A673 (cell line): ENCODE measurements at regions not wholly inside any gene's neighbourhood (a gene's known extent, or its start where the extent isn't known, plus 50 kb on each side); places are given as distances from the start of the nearest gene placed in this dataset.

Source experiments
- BruUV-seq: library from RNA; stranded (reverse); fragments of 400-500 nt; replicated peaks from 2 replicates; lab custom pipeline; 2021; lab: Mats Ljungman, UMichigan
- CTCF ChIA-PET: fragments of 300-600 bp; sonication (Branson Sonifier 250); formaldehyde crosslinking; loops from one replicate; lab custom pipeline; 2022; ENCODE audit warnings: antibody characterized with exemption; lab: Charles Lee
- POLR2A ChIA-PET: fragments of 300-600 bp; sonication (Branson Sonifier 250); formaldehyde crosslinking; loops from one replicate; lab custom pipeline; 2022; ENCODE audit warnings: antibody characterized with exemption; ENCODE audit not compliant: low non-redundant PET; lab: Charles Lee
- DNase-seq: peaks from one replicate; pipeline ENCODE4 v3.0.0-alpha.2; 2015; ENCODE audit warnings: low spot score
- H3K27ac ChIP-seq: fragments of 200-600 bp; sonication (generic); 2 replicates; pipeline ENCODE4 v1.5.1; 2016; ENCODE audit warnings: mixed run types, low read depth, mild to moderate bottlenecking, mixed read lengths, antibody characterized with exemption, low read length; ENCODE audit not compliant: poor library complexity, severe bottlenecking
- H3K27me3 ChIP-seq: fragments of 200-600 bp; sonication (generic); replicated peaks from 2 replicates; pipeline ENCODE4 v1.6.1; 2017; ENCODE audit warnings: mixed run types, low read depth, mild to moderate bottlenecking, mixed read lengths, antibody characterized with exemption, low read length; ENCODE audit not compliant: insufficient read depth, poor library complexity
- H3K36me3 ChIP-seq: fragments of 200-600 bp; sonication (generic); 2 replicates; pipeline ENCODE4 v1.6.1; 2016; ENCODE audit warnings: mixed run types, mild to moderate bottlenecking, mixed read lengths, antibody characterized with exemption, low read length; ENCODE audit not compliant: insufficient read depth, poor library complexity, severe bottlenecking
- H3K4me1 ChIP-seq: fragments of 200-600 bp; sonication (generic); 2 replicates; pipeline ENCODE4 v1.6.1; 2017; ENCODE audit warnings: mixed run types, mild to moderate bottlenecking, mixed read lengths, antibody characterized with exemption, low read length; ENCODE audit not compliant: insufficient read depth, poor library complexity, severe bottlenecking
- H3K4me3 ChIP-seq: fragments of 200-600 bp; sonication (generic); 2 replicates; pipeline ENCODE4 v1.5.1; 2016; ENCODE audit warnings: low read depth, mixed run types, mild to moderate bottlenecking, mixed read lengths, low read length; ENCODE audit not compliant: poor library complexity, severe bottlenecking
- H3K9me3 ChIP-seq: fragments of 200-600 bp; sonication (generic); 2 replicates; pipeline ENCODE4 v1.6.1; 2016; ENCODE audit warnings: mixed run types, low read depth, mild to moderate bottlenecking, mixed read lengths, antibody characterized with exemption, low read length; ENCODE audit not compliant: poor library complexity, severe bottlenecking
- EZH2 ChIP-seq: fragments of 200-600 bp; sonication (generic); IDR thresholded peaks from 2 replicates; pipeline ENCODE4 v1.6.1; 2017; ENCODE audit warnings: borderline replicate concordance, low read depth, mild to moderate bottlenecking, mixed read lengths, antibody characterized with exemption, low read length; ENCODE audit not compliant: poor library complexity, severe bottlenecking
- intact Hi-C: fragments of 100-400 bp; cut with micrococcal nuclease; formaldehyde crosslinking; loops from one replicate; pipeline ENCODE4 v1.10.0; 2022; ENCODE audit not compliant: unreplicated experiment
- TF ChIP-seq, protein P1 (sequence below): fragments of 300-800, 200-600 bp; sonication (generic); conservative IDR thresholded peaks from 2 replicates; pipeline ENCODE4 v1.5.1; 2017; ENCODE audit warnings: low read depth, mild to moderate bottlenecking, antibody characterized with exemption, low read length, moderate library complexity, mixed read lengths

DNA sequence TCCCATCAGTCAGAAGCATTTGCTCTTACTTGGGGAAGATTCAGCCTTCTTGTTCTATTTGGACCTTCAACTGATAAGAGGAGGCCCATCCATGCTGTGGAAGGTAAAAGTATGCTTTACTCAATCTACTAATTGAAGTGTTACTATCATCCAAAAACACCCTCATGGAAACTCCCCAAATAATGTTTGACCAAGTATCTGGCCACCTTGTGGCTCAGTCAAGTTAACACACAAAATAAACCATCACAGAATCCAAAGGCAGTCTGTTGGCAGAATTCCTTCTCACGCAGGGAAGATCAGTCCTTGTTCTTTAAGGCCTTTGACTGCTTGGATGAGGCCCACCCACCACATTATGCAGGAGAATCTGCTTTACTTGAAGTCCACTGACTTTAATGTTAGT is 531.2 kb upstream of the SMIM21 start:
- Histone ChIP-seq H3K4me3 (no peak overlapping the region), H3K36me3 (no peaks in the 10 kb centered on the region), H3K4me1 (no peaks in the 10 kb centered on the region), H3K27me3 (no peaks in the 10 kb centered on the region), H3K27ac (no peak overlapping the region), H3K9me3 (no peaks in the 10 kb centered on the region)
- DNase-seq: no peak
- BruUV-seq: no TSS peak
- intact Hi-C loops: no loop called here
- ChIA-PET CTCF (no interaction called here), POLR2A (no interaction called here)
- TF ChIP-seq EZH2: no peak
- TF ChIP-seq, protein P1, sequence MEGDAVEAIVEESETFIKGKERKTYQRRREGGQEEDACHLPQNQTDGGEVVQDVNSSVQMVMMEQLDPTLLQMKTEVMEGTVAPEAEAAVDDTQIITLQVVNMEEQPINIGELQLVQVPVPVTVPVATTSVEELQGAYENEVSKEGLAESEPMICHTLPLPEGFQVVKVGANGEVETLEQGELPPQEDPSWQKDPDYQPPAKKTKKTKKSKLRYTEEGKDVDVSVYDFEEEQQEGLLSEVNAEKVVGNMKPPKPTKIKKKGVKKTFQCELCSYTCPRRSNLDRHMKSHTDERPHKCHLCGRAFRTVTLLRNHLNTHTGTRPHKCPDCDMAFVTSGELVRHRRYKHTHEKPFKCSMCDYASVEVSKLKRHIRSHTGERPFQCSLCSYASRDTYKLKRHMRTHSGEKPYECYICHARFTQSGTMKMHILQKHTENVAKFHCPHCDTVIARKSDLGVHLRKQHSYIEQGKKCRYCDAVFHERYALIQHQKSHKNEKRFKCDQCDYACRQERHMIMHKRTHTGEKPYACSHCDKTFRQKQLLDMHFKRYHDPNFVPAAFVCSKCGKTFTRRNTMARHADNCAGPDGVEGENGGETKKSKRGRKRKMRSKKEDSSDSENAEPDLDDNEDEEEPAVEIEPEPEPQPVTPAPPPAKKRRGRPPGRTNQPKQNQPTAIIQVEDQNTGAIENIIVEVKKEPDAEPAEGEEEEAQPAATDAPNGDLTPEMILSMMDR: no peak

DNA sequence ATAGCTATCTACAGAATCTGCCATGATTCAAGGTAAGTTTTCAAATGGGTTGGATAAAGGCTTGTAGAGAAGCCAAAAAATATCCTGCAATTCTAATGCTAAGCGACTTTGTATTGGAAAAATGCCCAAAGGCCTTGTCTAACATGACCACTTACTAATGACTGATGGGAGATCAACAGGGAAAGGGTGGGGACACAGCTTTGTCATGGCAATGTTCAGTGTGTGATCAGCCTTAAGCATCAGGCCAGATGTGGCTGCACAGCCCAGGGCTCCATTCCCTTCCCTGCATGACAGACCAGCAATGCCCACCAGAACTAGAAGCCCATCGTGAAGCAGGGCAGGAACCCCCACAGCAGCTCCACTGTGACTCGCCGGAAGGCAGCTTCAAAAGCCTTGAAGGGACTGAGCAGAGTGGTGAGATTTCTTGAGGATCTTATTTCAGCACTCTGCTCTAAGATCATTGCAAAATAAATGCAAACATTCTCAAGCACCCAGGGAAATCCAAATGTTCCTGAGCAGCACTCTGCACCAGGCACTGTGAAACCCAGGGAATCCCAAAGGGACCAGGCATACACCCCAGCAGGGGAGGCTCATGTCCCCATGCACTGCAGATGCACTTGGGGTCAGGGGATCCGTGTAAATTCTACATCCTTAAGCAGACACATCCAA is 517.9 kb upstream of the SMIM21 start:
- POLR2A ChIA-PET: no interaction called here
- Histone ChIP-seq H3K36me3 (no peaks in the 10 kb centered on the region), H3K27ac (no peak overlapping the region), H3K4me1 (no peaks in the 10 kb centered on the region), H3K27me3 (no peaks in the 10 kb centered on the region), H3K4me3 (no peak overlapping the region), H3K9me3 (peaks cover 3% of the 10 kb centered on the region)
- TF ChIP-seq, protein P1: no peak
- TF ChIP-seq EZH2: no peak
- intact Hi-C loops: no loop called here
- CTCF ChIA-PET: no interaction called here
- no peak for DNase-seq
- BruUV-seq: no TSS peak

DNA sequence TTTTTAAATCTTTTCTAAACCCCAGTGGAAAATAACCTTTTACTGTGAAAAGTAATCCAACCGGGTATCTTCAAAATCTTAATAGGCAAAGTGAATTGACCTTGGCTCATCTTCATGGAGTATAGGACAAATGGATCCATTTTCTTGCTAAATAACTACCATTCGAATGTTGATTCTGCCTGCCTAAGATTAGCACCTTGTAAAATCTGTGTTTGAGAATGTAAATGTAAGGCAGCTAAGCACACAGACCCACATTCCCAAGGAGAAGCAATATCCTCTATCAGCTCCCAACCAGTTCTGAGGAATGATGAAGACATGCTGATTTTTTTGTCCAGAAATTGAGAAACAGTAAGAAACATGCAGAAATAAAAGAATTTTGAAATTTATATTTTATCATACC is 509.8 kb upstream of the SMIM21 start:
- Histone ChIP-seq H3K4me1 (no peaks in the 10 kb centered on the region), H3K9me3 (no peaks in the 10 kb centered on the region), H3K36me3 (no peaks in the 10 kb centered on the region), H3K4me3 (no peak overlapping the region), H3K27me3 (no peaks in the 10 kb centered on the region), H3K27ac (no peak overlapping the region)
- no peak for DNase-seq
- intact Hi-C loops: no loop called here
- CTCF ChIA-PET: no interaction called here
- BruUV-seq: no TSS peak
- TF ChIP-seq, protein P1: no peak
- no peak for TF ChIP-seq EZH2
- POLR2A ChIA-PET: no interaction called here
